ENCODE measurements at regions not wholly inside any gene's neighbourhood (a gene's known extent, or its start where the extent isn't known, plus 50 kb on each side); places are given as distances from the start of the nearest gene placed in this dataset.

- Histone ChIP-seq H3K4me1 (no peaks in the 10 kb centered on the region), H3K79me2 (no peaks in the 10 kb centered on the region), H3K9ac (no peak overlapping the region), H3K27me3 (ENCODE audit: control insufficient read depth, insufficient read depth, low read length) (no peaks in the 10 kb centered on the region), H3K4me2 (ENCODE audit: low read length) (no peak overlapping the region), H3K4me3 (ENCODE audit: low read depth, low read length) (no peak overlapping the region), H3K36me3 (ENCODE audit: control insufficient read depth, insufficient read depth, low read length) (no peaks in the 10 kb centered on the region), H3K27ac (no peak overlapping the region), H3K9me3 (ENCODE audit: control insufficient read depth, low read length) (no peaks in the 10 kb centered on the region), H2AFZ (no peak overlapping the region)
- TF ChIP-seq CTCF (IDR thresholded peaks at IDR 0.05): no peak
These were observed 617.5 kb upstream of the SOX11 start for GRCh38 chr2:5074733-5075132.

DNA sequence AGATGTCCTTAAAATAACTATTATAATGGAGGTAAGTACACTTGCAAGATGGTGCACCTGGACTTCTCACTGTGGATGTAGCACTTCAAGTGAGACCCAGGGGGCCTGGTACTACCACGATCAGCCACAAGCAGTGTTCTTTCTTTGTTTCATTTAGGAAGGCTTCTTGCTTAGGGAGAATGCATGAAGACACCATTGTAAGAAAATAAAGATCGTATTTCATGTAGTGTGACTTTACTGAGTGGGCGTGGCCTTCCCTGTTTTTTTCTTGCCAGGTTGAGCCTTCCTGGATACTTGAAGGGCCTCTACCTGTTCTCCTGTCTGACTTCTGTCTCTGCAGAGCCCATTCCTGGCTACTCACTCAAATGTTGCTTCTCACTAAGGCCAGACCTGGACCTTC is 615.6 kb upstream of the SOX11 start:
- Histone ChIP-seq H3K36me3 (ENCODE audit: control insufficient read depth, insufficient read depth, low read length) (no peaks in the 10 kb centered on the region), H3K4me3 (ENCODE audit: low read depth, low read length) (no peak overlapping the region), H2AFZ (no peak overlapping the region), H3K27ac (no peak overlapping the region), H3K9ac (no peak overlapping the region), H3K4me2 (ENCODE audit: low read length) (no peak overlapping the region), H3K9me3 (ENCODE audit: control insufficient read depth, low read length) (no peaks in the 10 kb centered on the region), H3K79me2 (no peaks in the 10 kb centered on the region), H3K4me1 (no peaks in the 10 kb centered on the region), H3K27me3 (ENCODE audit: control insufficient read depth, insufficient read depth, low read length) (no peaks in the 10 kb centered on the region)
- no peak for TF ChIP-seq CTCF (IDR thresholded peaks at IDR 0.05)

DNA sequence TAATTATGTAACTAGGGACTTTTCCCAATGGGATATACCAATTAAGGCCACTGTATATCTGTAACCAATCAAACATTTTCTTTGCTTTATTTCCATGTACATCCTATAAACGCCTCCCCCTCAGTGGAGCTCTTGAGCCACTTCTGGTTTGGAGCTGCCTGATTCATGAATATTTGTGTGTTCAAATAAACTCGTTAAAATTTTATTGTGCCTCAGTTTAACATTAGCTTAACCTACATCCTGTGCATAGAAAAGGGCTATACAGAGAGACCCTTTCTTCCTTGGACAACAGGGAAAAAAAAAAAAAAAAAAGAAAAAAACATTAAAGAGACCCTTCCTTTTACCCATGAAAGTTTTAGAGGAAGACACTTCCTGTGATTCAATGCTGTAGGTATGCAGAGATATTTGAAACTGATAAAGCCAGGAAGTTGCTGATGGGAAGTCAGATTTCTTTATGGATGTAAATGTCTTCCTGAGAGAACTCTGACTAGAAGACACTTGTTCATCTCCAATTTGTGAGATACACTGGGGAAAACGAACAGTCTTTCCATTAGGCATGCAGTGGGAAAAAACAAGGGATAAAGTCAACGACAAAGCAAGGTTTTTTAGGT is 614.6 kb upstream of the SOX11 start:
- Histone ChIP-seq H3K9me3 (ENCODE audit: control insufficient read depth, low read length) (no peaks in the 10 kb centered on the region), H3K4me1 (no peaks in the 10 kb centered on the region), H3K27me3 (ENCODE audit: control insufficient read depth, insufficient read depth, low read length) (no peaks in the 10 kb centered on the region), H3K4me3 (ENCODE audit: low read depth, low read length) (no peak overlapping the region), H3K36me3 (ENCODE audit: control insufficient read depth, insufficient read depth, low read length) (no peaks in the 10 kb centered on the region), H3K4me2 (ENCODE audit: low read length) (no peak overlapping the region), H3K9ac (no peak overlapping the region), H2AFZ (no peak overlapping the region), H3K27ac (no peak overlapping the region), H3K79me2 (no peaks in the 10 kb centered on the region)
- no peak for TF ChIP-seq CTCF (IDR thresholded peaks at IDR 0.05)

DNA sequence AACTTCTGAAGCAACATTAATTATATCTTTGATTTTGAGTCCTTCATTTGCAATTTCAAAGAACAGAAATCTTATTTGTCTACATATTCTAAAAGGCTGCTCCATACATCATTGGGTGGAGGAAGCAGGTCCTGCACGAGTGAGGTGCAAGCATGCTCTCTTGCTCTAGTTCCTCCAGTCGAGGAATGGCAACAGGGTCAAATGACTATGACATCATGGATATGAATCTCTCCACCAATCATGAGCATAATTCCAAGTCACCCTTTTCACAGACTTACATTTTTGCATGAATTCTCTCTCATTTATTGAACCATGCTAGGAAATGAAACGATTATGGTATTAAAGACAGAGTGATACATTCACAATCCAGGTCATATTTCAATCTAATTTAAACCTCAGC is 608.8 kb upstream of the SOX11 start:
- Histone ChIP-seq H3K4me3 (ENCODE audit: low read depth, low read length) (no peak overlapping the region), H2AFZ (no peak overlapping the region), H3K27ac (no peak overlapping the region), H3K9ac (no peak overlapping the region), H3K36me3 (ENCODE audit: control insufficient read depth, insufficient read depth, low read length) (no peaks in the 10 kb centered on the region), H3K79me2 (no peaks in the 10 kb centered on the region), H3K4me1 (no peaks in the 10 kb centered on the region), H3K9me3 (ENCODE audit: control insufficient read depth, low read length) (no peaks in the 10 kb centered on the region), H3K27me3 (ENCODE audit: control insufficient read depth, insufficient read depth, low read length) (no peaks in the 10 kb centered on the region), H3K4me2 (ENCODE audit: low read length) (no peak overlapping the region)
- TF ChIP-seq CTCF (IDR thresholded peaks at IDR 0.05): no peak

DNA sequence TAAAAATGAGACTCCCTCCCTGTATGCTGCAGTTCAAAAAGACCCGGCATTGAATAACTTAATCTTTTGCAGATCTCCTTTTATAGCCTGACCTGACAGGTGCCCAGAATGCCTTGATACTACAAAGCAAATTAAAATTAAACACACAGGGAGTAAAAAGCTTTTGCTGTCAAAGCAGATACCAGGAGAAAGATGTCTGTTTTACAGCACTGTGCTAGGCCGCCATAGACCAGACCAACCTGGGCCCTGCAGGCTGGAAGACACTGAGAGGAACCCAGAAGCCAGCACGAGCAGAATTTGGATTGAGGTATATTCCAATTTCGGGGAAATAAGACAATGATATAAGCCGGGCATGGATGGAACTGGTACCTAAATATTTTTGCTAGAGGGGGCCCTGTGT is 602.8 kb upstream of the SOX11 start:
- H3K27me3 ChIP-seq (ENCODE audit: control insufficient read depth, insufficient read depth, low read length): no peaks in the 10 kb centered on the region
- no peak overlapping the region for H3K4me2 ChIP-seq (ENCODE audit: low read length)
- TF ChIP-seq CTCF (IDR thresholded peaks at IDR 0.05): no peak
- H2AFZ ChIP-seq: no peak overlapping the region
- H3K27ac ChIP-seq: no peak overlapping the region
- no peaks in the 10 kb centered on the region for H3K9me3 ChIP-seq (ENCODE audit: control insufficient read depth, low read length)
- H3K4me1 ChIP-seq: no peaks in the 10 kb centered on the region
- no peak overlapping the region for H3K9ac ChIP-seq
- H3K36me3 ChIP-seq (ENCODE audit: control insufficient read depth, insufficient read depth, low read length): no peaks in the 10 kb centered on the region
- no peaks in the 10 kb centered on the region for H3K79me2 ChIP-seq
- H3K4me3 ChIP-seq (ENCODE audit: low read depth, low read length): no peak overlapping the region

Measured in parathyroid adenoma (tissue), 2 donors.